ENCODE measurements at regions not wholly inside any gene's neighbourhood (a gene's known extent, or its start where the extent isn't known, plus 50 kb on each side); places are given as distances from the start of the nearest gene placed in this dataset.
"Not testable (repeated sequence)": the region's sequence is repeated elsewhere in the genome, so short reads cannot be mapped to it uniquely, and the experiment has no call there.

DNA sequence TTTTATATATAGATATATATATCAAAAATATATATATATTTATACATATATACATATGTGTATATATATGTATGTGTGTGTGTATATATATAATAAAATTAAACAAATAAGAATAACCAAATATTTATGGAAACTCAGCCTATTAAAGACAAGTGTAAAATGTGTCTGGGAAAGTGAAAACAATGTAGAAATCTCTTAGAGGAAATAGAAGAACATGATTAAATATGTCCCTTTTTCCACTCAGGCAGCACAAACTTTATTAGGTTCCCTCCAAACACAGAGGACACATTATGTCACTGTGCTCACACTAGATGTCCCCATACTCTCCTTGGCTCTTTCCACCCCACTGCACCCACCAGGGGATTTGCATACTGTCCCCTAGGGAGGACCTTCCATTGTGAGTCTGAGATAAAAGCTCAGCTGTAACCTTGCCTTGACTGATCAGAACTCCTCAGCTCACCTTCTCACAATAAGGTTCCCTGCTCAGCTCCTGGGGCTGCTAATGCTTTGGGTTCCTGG lies 1360.7 kb downstream of the RPIA start:
- TF ChIP-seq ZNF274 (IDR thresholded peaks at IDR 0.05; ENCODE audit: low read depth, low read length); YY1 (IDR thresholded peaks at IDR 0.05; ENCODE audit: insufficient read depth, insufficient read length): not testable (repeated sequence)

Data from NT2/D1 (cell line).